K562 (cell line): ENCODE measurements at regions not wholly inside any gene's neighbourhood (a gene's known extent, or its start where the extent isn't known, plus 50 kb on each side); places are given as distances from the start of the nearest gene placed in this dataset.

ENCODE experiments used
- ATAC-seq: fragments of 200-7000 bp; cut with Tn5 transposase; 3 replicates; pipeline ENCODE4 v1.9.1; 2020; ENCODE audit warnings: moderate library complexity
- BruUV-seq: library from RNA; stranded (reverse); fragments of 400-500 nt; replicated peaks from 2 replicates; lab custom pipeline; 2021; lab: Mats Ljungman, UMichigan
- CTCF ChIA-PET: fragments of 300-600 bp; formaldehyde crosslinking; extraction: SDS; loops from one replicate; lab custom pipeline; 2021; ENCODE audit warnings: low intra/inter-chr PET ratio; lab: Yijun Ruan, JAX
- POLR2A ChIA-PET: fragments of 300-600, 350-650 bp; sonication (Branson Sonifier 250); formaldehyde crosslinking; extraction: SDS; loops from one replicate; lab custom pipeline; 2021; ENCODE audit warnings: antibody characterized with exemption, inconsistent platforms; lab: Yijun Ruan, JAX
- DNase-seq, 4 experiments: peaks; one replicate each; pipeline versions ENCODE4 v3.0.0 to v3.0.0-alpha.2; 2011 to 2018; ENCODE audit warnings: low spot score in 3 of 4, mixed read lengths in 3 of 4; ENCODE audit errors: extremely low read depth in 1 of 4
- FAIRE-seq: peaks from 2 replicates; lab custom pipeline; 2011; peaks lifted over from hg19 to GRCh38; lab: Jason Lieb, UNC
- H2AFZ ChIP-seq: 2 replicates; pipeline ENCODE4 v1.6.0; 2011; ENCODE audit warnings: low read depth, low read length, control low read depth, inconsistent platforms
- H3K27ac ChIP-seq: fragments of 200-600 bp; 3 replicates; pipeline ENCODE4 v1.8.0; 2011; ENCODE audit warnings: low read depth, mild to moderate bottlenecking, control low read depth, inconsistent platforms, low read length, moderate library complexity, mixed read lengths; ENCODE audit errors: extremely low read depth
- H3K27me3 ChIP-seq, 2 experiments: fragments of 300-600 bp in 1 of 2; 2 replicates in 1 of 2; 3 replicates in 1 of 2; pipeline versions ENCODE4 v1.6.0 to v1.8.0; 2011; ENCODE audit warnings: inconsistent platforms in 2 of 2, low read length in 2 of 2, mild to moderate bottlenecking in 1 of 2, mixed read lengths in 1 of 2, moderate library complexity in 1 of 2; ENCODE audit not compliant: control insufficient read depth in 2 of 2, insufficient read depth in 2 of 2
- H3K36me3 ChIP-seq: fragments of 300-600 bp; 3 replicates; pipeline ENCODE4 v1.8.0; 2011; ENCODE audit warnings: mild to moderate bottlenecking, low read length, inconsistent platforms; ENCODE audit not compliant: control insufficient read depth, insufficient read depth
- H3K4me1 ChIP-seq, 2 experiments: fragments of 200-600 bp in 1 of 2; replicated peaks in 1 of 2; 2 replicates in 1 of 2; 3 replicates in 1 of 2; pipeline versions ENCODE4 v1.5.1 to v1.8.0; 2011; ENCODE audit warnings: inconsistent platforms in 2 of 2, low read length in 2 of 2, mild to moderate bottlenecking in 1 of 2, mixed read lengths in 1 of 2, moderate library complexity in 1 of 2; ENCODE audit not compliant: control insufficient read depth in 2 of 2, insufficient read depth in 2 of 2
- H3K4me2 ChIP-seq: 2 replicates; pipeline ENCODE4 v1.6.1; 2011; ENCODE audit warnings: low read length, control low read depth, inconsistent platforms, mixed read lengths; ENCODE audit not compliant: insufficient read depth
- H3K4me3 ChIP-seq: fragments of 200-600 bp; sonication (generic), shearing (Covaris generic); 2 replicates; pipeline ENCODE4 v1.5.1; 2016; ENCODE audit warnings: control low read depth, inconsistent platforms
- H3K79me2 ChIP-seq: fragments of 200-600 bp; 3 replicates; pipeline ENCODE4 v1.8.0; 2011; ENCODE audit warnings: low read length, inconsistent platforms; ENCODE audit not compliant: control insufficient read depth, insufficient read depth
- H3K9ac ChIP-seq, 2 experiments: 2 replicates each; pipeline versions ENCODE4 v1.6.0 to v1.6.1; 2011; ENCODE audit warnings: low read depth in 2 of 2, low read length in 2 of 2, control low read depth in 1 of 2, inconsistent platforms in 1 of 2, mild to moderate bottlenecking in 1 of 2, mixed read lengths in 1 of 2; ENCODE audit not compliant: insufficient read depth in 1 of 2
- H3K9me1 ChIP-seq: one replicate; pipeline ENCODE4 v1.6.0; 2011; ENCODE audit warnings: inconsistent platforms, mild to moderate bottlenecking, low read length, moderate library complexity; ENCODE audit not compliant: control insufficient read depth, insufficient read depth
- H3K9me3 ChIP-seq: replicated peaks from 2 replicates; pipeline ENCODE4 v1.5.1; 2011; ENCODE audit warnings: low read depth, low read length, inconsistent platforms; ENCODE audit not compliant: control insufficient read depth, insufficient read depth
- H4K20me1 ChIP-seq: replicated peaks from 2 replicates; pipeline ENCODE4 v1.6.1; 2011; ENCODE audit warnings: low read length, inconsistent platforms, mixed read lengths; ENCODE audit not compliant: control insufficient read depth, insufficient read depth
- ATF4 ChIP-seq: fragments of 450-650 bp; formaldehyde crosslinking; IDR thresholded peaks from 2 replicates; pipeline ENCODE4 v1.4.0; 2022; ENCODE audit warnings: mild to moderate bottlenecking, moderate library complexity
- BRD4 ChIP-seq: fragments of 200-600 bp; sonication (generic); IDR thresholded peaks from 2 replicates; pipeline ENCODE4 v1.6.1; 2017; ENCODE audit warnings: inconsistent platforms
- CBX8 ChIP-seq: fragments of 200-600 bp; sonication (generic); IDR thresholded peaks from 2 replicates; pipeline ENCODE4 v1.6.1; 2012; ENCODE audit warnings: borderline replicate concordance, mixed run types, low read depth, mild to moderate bottlenecking, moderate library complexity, mixed read lengths, low read length, control low read depth, inconsistent platforms; ENCODE audit not compliant: poor library complexity, severe bottlenecking; ENCODE audit errors: extremely low read depth
- EP400 ChIP-seq: fragments of 450-650 bp; IDR thresholded peaks from 2 replicates; pipeline ENCODE4 v1.6.1; 2017; ENCODE audit warnings: antibody characterized with exemption, mild to moderate bottlenecking, moderate library complexity
- KAT2B ChIP-seq: IDR thresholded peaks from one replicate; pipeline ENCODE4 v1.6.1; 2012; ENCODE audit warnings: low read depth, mild to moderate bottlenecking, control low read depth, inconsistent platforms, low read length, moderate library complexity
- MBD2 ChIP-seq: sonication (generic); IDR thresholded peaks from 2 replicates; pipeline ENCODE4 v1.6.1; 2016; ENCODE audit warnings: low read depth, borderline replicate concordance
- NEUROD1 ChIP-seq: fragments of 150-350 bp; IDR thresholded peaks from 2 replicates; pipeline ENCODE4 v1.6.1; 2014; ENCODE audit warnings: borderline replicate concordance, low read length, low read depth; ENCODE audit not compliant: partially characterized antibody
- RBM17 ChIP-seq: fragments of 200-400 bp; formaldehyde crosslinking; IDR thresholded peaks from 2 replicates; pipeline ENCODE4 v1.6.1; 2017; ENCODE audit warnings: low read depth, mild to moderate bottlenecking, low read length, borderline replicate concordance
- SMAD1 ChIP-seq: fragments of 150-350 bp; IDR thresholded peaks from 2 replicates; pipeline ENCODE4 v1.6.1; 2014; ENCODE audit warnings: low read length, low read depth; ENCODE audit not compliant: partially characterized antibody
- SMAD3 ChIP-seq: fragments of 450-650 bp; formaldehyde crosslinking; conservative IDR thresholded peaks from 2 replicates; pipeline ENCODE4 v1.4.0; 2020; ENCODE audit warnings: mild to moderate bottlenecking
- TRIM28 ChIP-seq: fragments of 450-650 bp; IDR thresholded peaks from 2 replicates; pipeline ENCODE4 v1.6.1; 2017
- USF2 ChIP-seq: sonication (generic); formaldehyde crosslinking; IDR thresholded peaks from 2 replicates; pipeline ENCODE4 v1.5.0; 2020; ENCODE audit warnings: missing genetic modification reagents
- XRCC3 ChIP-seq: fragments of 450-650 bp; IDR thresholded peaks from 2 replicates; pipeline ENCODE4 v1.6.1; 2017; ENCODE audit warnings: mild to moderate bottlenecking, moderate library complexity
- ZBED1 ChIP-seq: IDR thresholded peaks from 2 replicates; pipeline ENCODE4 v1.6.1; 2014
- ZFP30 ChIP-seq: fragments of 250-450 bp; sonication (Bioruptor Pico); IDR thresholded peaks from 2 replicates; pipeline ENCODE4 v1.8.0; 2022; ENCODE audit warnings: moderate library complexity, mild to moderate bottlenecking, inconsistent platforms, borderline replicate concordance
- ZNF175 ChIP-seq: fragments of 200-800 bp; sonication (Bioruptor generic); IDR thresholded peaks from 2 replicates; pipeline ENCODE4 v1.6.1; 2016; ENCODE audit warnings: low read depth, mild to moderate bottlenecking, missing genetic modification characterization, missing compliant biosample characterization
- ZNF584 ChIP-seq: fragments of 200-800 bp; sonication (Bioruptor generic); IDR thresholded peaks from 2 replicates; pipeline ENCODE4 v1.6.1; 2016; ENCODE audit warnings: low read depth, mild to moderate bottlenecking, missing genetic modification characterization, missing compliant biosample characterization
- WGBS: fragments of 100-300 bp; shearing (Covaris generic); methylation state at CpG from one replicate; pipeline ENCODE4 v1.1.6; 2016; ENCODE audit warnings: low coverage, mixed read lengths; ENCODE audit not compliant: insufficient coverage; ENCODE audit errors: missing lambda C conversion rate; 5-methylcytosine and 5-hydroxymethylcytosine counted together
- in situ Hi-C: fragments of 300-500 bp; cut with MboI; formaldehyde crosslinking; loops from 4 replicates; pipeline ENCODE4 v1.15.0; 2018; ENCODE audit warnings: inconsistent platforms, mixed read lengths
- intact Hi-C: fragments of 100-400 bp; cut with micrococcal nuclease; formaldehyde crosslinking; loops from 2 replicates; pipeline ENCODE4 v1.14.2; 2022

- Histone ChIP-seq H3K27ac (no peak overlapping the region), H3K4me3 (no peak overlapping the region), H3K4me2 (no peak overlapping the region), H4K20me1 (0 out of 2 replicates have a peak, but pooled peaks cover 5% of the 10 kb centered on the region), H3K27me3 (peaks cover 0 to 10% of the 10 kb centered on the region in 2 experiments; a peak in 1 of 5 replicates), H3K4me1 (no peaks in the 10 kb centered on the region), H3K9me3 (no peaks in the 10 kb centered on the region), H3K79me2 (no peaks in the 10 kb centered on the region), H3K9me1 (no peaks in the 10 kb centered on the region), H3K36me3 (no peaks in the 10 kb centered on the region), H3K9ac (no peak overlapping the region), H2AFZ (no peak overlapping the region)
- no TSS peak for BruUV-seq
- no peak for TF ChIP-seq CBX8
- TF ChIP-seq XRCC3, result no peak
- TF ChIP-seq ZBED1, result no peak
- no peak for TF ChIP-seq NEUROD1
- no peak for TF ChIP-seq EP400
- no peak for TF ChIP-seq SMAD3
- TF ChIP-seq KAT2B, result no peak
- no peak for TF ChIP-seq TRIM28
- no peak for TF ChIP-seq USF2
- TF ChIP-seq ZNF175 (CRISPR knock-in tag), result no peak
- TF ChIP-seq BRD4, result no peak
- TF ChIP-seq RBM17, result no peak
- no peak for TF ChIP-seq SMAD1
- TF ChIP-seq ATF4, result no peak
- no peak for TF ChIP-seq MBD2
- TF ChIP-seq ZNF584 (CRISPR knock-in tag), result no peak
- TF ChIP-seq ZFP30 (CRISPR knock-in tag), result no peak
- intact Hi-C loops (no loop called here), in situ Hi-C loops (no loop called here)
- FAIRE-seq (no peak), DNase-seq (no peak), ATAC-seq (no peak)
- CTCF ChIA-PET, result no interaction called here
- POLR2A ChIA-PET, result interaction anchor here (0.6 kb wide), 1 partner anchor 21 kb away, joined by 3 read pairs; no protein-coding TSS in a partner anchor
- 0% methylated on average over 6 of the region's 7 CpGs for WGBS
Measured at GRCh38 chr22:48143856-48144255, 1381.4 kb downstream of the TBC1D22A start.
